PC-3 (cell line): ENCODE measurements at regions not wholly inside any gene's neighbourhood (a gene's known extent, or its start where the extent isn't known, plus 50 kb on each side); places are given as distances from the start of the nearest gene placed in this dataset.

Source experiments
- ATAC-seq: fragments of 200-7000 bp; cut with Tn5 transposase; 2 replicates; pipeline ENCODE4 v1.9.1; 2020; ENCODE audit warnings: mild to moderate bottlenecking, moderate library complexity
- BruUV-seq: library from RNA; stranded (reverse); fragments of 400-500 nt; replicated peaks from 2 replicates; lab custom pipeline; 2021; lab: Mats Ljungman, UMichigan
- CTCF ChIA-PET: fragments of 300-600 bp; sonication (Branson Sonifier 250); formaldehyde crosslinking; loops from one replicate; lab custom pipeline; 2022; ENCODE audit warnings: antibody characterized with exemption; lab: Charles Lee
- POLR2A ChIA-PET: fragments of 300-600 bp; sonication (Branson Sonifier 250); formaldehyde crosslinking; loops from one replicate; lab custom pipeline; 2022; ENCODE audit warnings: antibody characterized with exemption; ENCODE audit not compliant: unreplicated experiment; lab: Charles Lee
- DNase-seq: peaks from one replicate; pipeline ENCODE4 v3.0.0-alpha.2; 2015
- H2AFZ ChIP-seq: fragments of 300-600 bp; sonication (generic); 2 replicates; pipeline ENCODE4 v1.6.0; 2016; ENCODE audit warnings: antibody characterized with exemption, low read length
- H3F3A ChIP-seq: fragments of 300-600 bp; sonication (generic); one replicate; pipeline ENCODE4 v1.6.0; 2017; ENCODE audit warnings: antibody characterized with exemption, low read length, control low read depth, mild to moderate bottlenecking; ENCODE audit not compliant: unreplicated experiment
- H3K27ac ChIP-seq: fragments of 300-600 bp; sonication (generic); 2 replicates; pipeline ENCODE4 v1.5.1; 2016; ENCODE audit warnings: mild to moderate bottlenecking, low read length
- H3K27me3 ChIP-seq: fragments of 300-600 bp; sonication (generic); 2 replicates; pipeline ENCODE4 v1.6.1; 2016; ENCODE audit warnings: low read length, mixed read lengths
- H3K36me3 ChIP-seq: fragments of 300-600 bp; sonication (generic); 2 replicates; pipeline ENCODE4 v1.6.1; 2016; ENCODE audit warnings: low read depth, mixed run types, low read length, mixed read lengths
- H3K4me1 ChIP-seq: fragments of 300-600 bp; sonication (generic); 2 replicates; pipeline ENCODE4 v1.5.1; 2016; ENCODE audit warnings: low read length; ENCODE audit not compliant: insufficient read depth
- H3K4me2 ChIP-seq: fragments of 300-600 bp; sonication (generic); 2 replicates; pipeline ENCODE4 v1.6.0; 2016; ENCODE audit warnings: low read length
- H3K4me3 ChIP-seq: fragments of 300-600 bp; sonication (generic); 2 replicates; pipeline ENCODE4 v1.5.1; 2016; ENCODE audit warnings: mild to moderate bottlenecking, low read length, mixed read lengths
- H3K79me2 ChIP-seq: fragments of 300-600 bp; sonication (generic); 2 replicates; pipeline ENCODE4 v1.6.1; 2017; ENCODE audit warnings: low read length, mixed read lengths
- H3K9ac ChIP-seq: fragments of 300-600 bp; sonication (generic); 2 replicates; pipeline ENCODE4 v1.6.0; 2016; ENCODE audit warnings: mild to moderate bottlenecking, low read length
- H3K9me2 ChIP-seq: fragments of 300-600 bp; sonication (generic); replicated peaks from 2 replicates; pipeline ENCODE4 v1.6.1; 2016; ENCODE audit warnings: mixed run types, low read length, mixed read lengths
- H3K9me3 ChIP-seq: fragments of 300-600 bp; sonication (generic); 2 replicates; pipeline ENCODE4 v1.6.1; 2016; ENCODE audit warnings: low read length, mixed read lengths
- H4K20me1 ChIP-seq: fragments of 300-600 bp; sonication (generic); 2 replicates; pipeline ENCODE4 v1.6.1; 2016; ENCODE audit warnings: low read length, mixed read lengths
- EZH2 ChIP-seq: fragments of 300-600 bp; sonication (generic); IDR thresholded peaks from one replicate; pipeline ENCODE4 v1.6.1; 2017; ENCODE audit warnings: antibody characterized with exemption, mild to moderate bottlenecking, low read length; ENCODE audit not compliant: unreplicated experiment
- EZH2phosphoT487 ChIP-seq: fragments of 300-600 bp; sonication (generic); IDR thresholded peaks from 2 replicates; pipeline ENCODE4 v1.6.1; 2018; ENCODE audit warnings: mild to moderate bottlenecking, antibody characterized with exemption, low read length, borderline replicate concordance
- intact Hi-C: fragments of 100-400 bp; cut with micrococcal nuclease; formaldehyde crosslinking; loops from 2 replicates; pipeline ENCODE4 v1.9.0; 2023
- TF ChIP-seq, protein P1 (sequence below): fragments of 300-600 bp; sonication (generic); conservative IDR thresholded peaks from 2 replicates; pipeline ENCODE4 v1.5.1; 2017; ENCODE audit warnings: antibody characterized with exemption, low read depth, mild to moderate bottlenecking, low read length

DNA sequence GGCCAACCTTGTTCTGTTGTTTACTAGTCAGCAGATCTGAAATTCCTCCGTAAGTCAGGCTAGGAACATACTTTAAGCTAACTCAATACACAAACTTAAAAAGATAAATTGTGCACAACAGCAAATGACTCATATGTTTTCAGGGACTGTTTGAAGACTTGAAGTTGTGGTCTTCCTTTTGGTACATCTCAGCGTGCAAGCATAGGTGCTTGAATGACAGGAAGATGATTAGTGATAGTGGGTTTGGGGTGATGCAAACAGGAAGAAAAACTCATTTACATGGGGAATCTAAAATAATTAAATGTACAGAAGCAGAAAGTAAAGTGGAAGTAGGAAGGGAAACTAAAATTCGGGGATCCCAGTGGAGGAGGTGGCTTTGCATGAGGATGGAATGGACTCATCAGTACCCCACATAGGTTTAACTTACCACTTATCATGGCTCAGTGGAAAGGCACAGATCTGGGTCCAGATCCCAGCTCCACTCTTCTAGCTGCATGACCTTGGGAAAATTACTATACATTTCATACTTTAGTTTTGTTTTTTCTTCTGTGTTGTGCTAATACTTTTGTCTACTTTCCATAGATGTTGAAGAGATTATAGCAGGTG lies 122.3 kb downstream of the XCL2 start:
- Histone ChIP-seq H3K9me2 (no peaks in the 10 kb centered on the region), H4K20me1 (no peaks in the 10 kb centered on the region), H3F3A (no peaks in the 10 kb centered on the region), H3K4me1 (no peaks in the 10 kb centered on the region), H3K79me2 (no peaks in the 10 kb centered on the region), H3K4me2 (no peak overlapping the region), H3K27me3 (no peaks in the 10 kb centered on the region), H3K9me3 (no peaks in the 10 kb centered on the region), H3K36me3 (no peaks in the 10 kb centered on the region), H3K27ac (no peak overlapping the region), H3K9ac (no peak overlapping the region), H3K4me3 (no peak overlapping the region), H2AFZ (no peak overlapping the region)
- ChIA-PET CTCF (interaction anchor here (1.8 kb wide), 1 partner anchor 79 kb away, joined by 10 read pairs; no protein-coding TSS in a partner anchor), POLR2A (no interaction called here)
- ATAC-seq = no peak
- DNase-seq = no peak
- no TSS peak for BruUV-seq
- intact Hi-C loops = no loop called here
- TF ChIP-seq EZH2 (no peak), EZH2phosphoT487 (no peak)
- TF ChIP-seq, protein P1, sequence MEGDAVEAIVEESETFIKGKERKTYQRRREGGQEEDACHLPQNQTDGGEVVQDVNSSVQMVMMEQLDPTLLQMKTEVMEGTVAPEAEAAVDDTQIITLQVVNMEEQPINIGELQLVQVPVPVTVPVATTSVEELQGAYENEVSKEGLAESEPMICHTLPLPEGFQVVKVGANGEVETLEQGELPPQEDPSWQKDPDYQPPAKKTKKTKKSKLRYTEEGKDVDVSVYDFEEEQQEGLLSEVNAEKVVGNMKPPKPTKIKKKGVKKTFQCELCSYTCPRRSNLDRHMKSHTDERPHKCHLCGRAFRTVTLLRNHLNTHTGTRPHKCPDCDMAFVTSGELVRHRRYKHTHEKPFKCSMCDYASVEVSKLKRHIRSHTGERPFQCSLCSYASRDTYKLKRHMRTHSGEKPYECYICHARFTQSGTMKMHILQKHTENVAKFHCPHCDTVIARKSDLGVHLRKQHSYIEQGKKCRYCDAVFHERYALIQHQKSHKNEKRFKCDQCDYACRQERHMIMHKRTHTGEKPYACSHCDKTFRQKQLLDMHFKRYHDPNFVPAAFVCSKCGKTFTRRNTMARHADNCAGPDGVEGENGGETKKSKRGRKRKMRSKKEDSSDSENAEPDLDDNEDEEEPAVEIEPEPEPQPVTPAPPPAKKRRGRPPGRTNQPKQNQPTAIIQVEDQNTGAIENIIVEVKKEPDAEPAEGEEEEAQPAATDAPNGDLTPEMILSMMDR = no peak

DNA sequence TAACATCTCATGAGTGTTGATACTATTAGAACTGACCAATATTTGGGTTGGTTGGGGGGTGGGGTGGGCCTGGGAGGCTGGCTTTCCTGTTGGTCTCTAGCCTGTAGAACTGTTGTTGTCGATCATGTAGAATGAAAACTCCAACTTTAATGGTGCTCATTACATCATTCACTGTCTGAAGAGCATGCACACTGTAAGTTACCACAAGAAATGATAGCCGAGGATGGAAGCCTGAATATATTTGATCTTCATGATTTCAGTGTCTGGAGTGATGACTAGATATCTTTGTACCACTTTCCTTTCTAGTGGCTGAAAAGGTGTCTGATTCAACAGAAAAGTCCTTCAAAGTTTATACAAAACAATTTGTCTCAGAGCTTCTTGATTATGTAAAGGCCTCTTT lies 123.6 kb downstream of the XCL2 start:
- Histone ChIP-seq H3K4me1 (no peaks in the 10 kb centered on the region), H2AFZ (no peak overlapping the region), H3K9me3 (no peaks in the 10 kb centered on the region), H3F3A (no peaks in the 10 kb centered on the region), H3K79me2 (no peaks in the 10 kb centered on the region), H3K36me3 (no peaks in the 10 kb centered on the region), H3K9me2 (no peaks in the 10 kb centered on the region), H3K4me2 (no peak overlapping the region), H3K27ac (no peak overlapping the region), H3K9ac (no peak overlapping the region), H4K20me1 (no peaks in the 10 kb centered on the region), H3K4me3 (no peak overlapping the region), H3K27me3 (0 out of 2 replicates have a peak, but pooled peaks cover 4% of the 10 kb centered on the region)
- intact Hi-C loops = no loop called here
- ChIA-PET CTCF (no interaction called here), POLR2A (no interaction called here)
- ATAC-seq = no peak
- no TSS peak for BruUV-seq
- no peak for DNase-seq
- TF ChIP-seq, protein P1 = no peak
- no peak for TF ChIP-seq EZH2phosphoT487
- TF ChIP-seq EZH2 = no peak

DNA sequence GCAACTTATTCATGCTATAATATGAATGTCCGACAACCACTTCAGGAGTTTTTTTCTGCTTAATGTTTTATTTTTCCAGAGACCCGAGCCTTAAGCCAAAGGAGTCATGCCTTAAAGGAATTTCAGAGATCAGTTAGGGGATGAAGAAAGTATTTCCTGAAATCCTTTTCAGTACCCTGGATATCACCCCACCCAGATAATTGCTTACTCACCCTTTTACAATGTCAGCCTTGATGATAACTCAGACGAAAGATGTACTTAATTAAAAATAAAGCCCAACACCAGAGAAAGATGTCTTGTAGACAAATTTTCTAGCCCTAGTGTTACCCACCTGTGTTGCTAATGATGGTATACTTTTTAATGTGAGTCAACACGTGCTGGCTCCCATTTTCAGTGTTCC lies 124.1 kb downstream of the XCL2 start:
- Histone ChIP-seq H4K20me1 (no peaks in the 10 kb centered on the region), H3K4me1 (no peaks in the 10 kb centered on the region), H3K4me3 (no peak overlapping the region), H3K9me3 (no peaks in the 10 kb centered on the region), H3K4me2 (no peak overlapping the region), H2AFZ (no peak overlapping the region), H3K9me2 (no peaks in the 10 kb centered on the region), H3K36me3 (no peaks in the 10 kb centered on the region), H3K9ac (no peak overlapping the region), H3K79me2 (no peaks in the 10 kb centered on the region), H3K27ac (no peak overlapping the region), H3K27me3 (0 out of 2 replicates have a peak, but pooled peaks cover 4% of the 10 kb centered on the region), H3F3A (no peaks in the 10 kb centered on the region)
- no TSS peak for BruUV-seq
- TF ChIP-seq, protein P1 = no peak
- TF ChIP-seq EZH2phosphoT487 (no peak), EZH2 (no peak)
- ChIA-PET CTCF (no interaction called here), POLR2A (no interaction called here)
- no peak for DNase-seq
- intact Hi-C loops = no loop called here
- ATAC-seq = no peak
